ENCODE measurements at regions not wholly inside any gene's neighbourhood (a gene's known extent, or its start where the extent isn't known, plus 50 kb on each side); places are given as distances from the start of the nearest gene placed in this dataset.

GRCh38 chr5:174601946-174602345, 122.4 kb upstream of the MSX2 start:
- ATAC-seq: no peak
- H3K36me3 ChIP-seq (ENCODE audit: insufficient read depth in 1 of 2, low read depth in 1 of 2): no peaks in the 10 kb centered on the region
- peaks cover 0 to 5% (median 4%) of the 10 kb centered on the region in 3 donors for H3K27me3 ChIP-seq (ENCODE audit: insufficient read depth in 3 of 3, low read length in 2 of 3)
- TF ChIP-seq CTCF (IDR thresholded peaks at IDR 0.05): no peak
- H3K4me1 ChIP-seq: no peaks in the 10 kb centered on the region
- DNase-seq: no peak
- H3K4me3 ChIP-seq: no peak overlapping the region
- 64 to 85% (median 84%) methylated on average over 1 of the region's 1 CpG for WGBS, 3 donors
- H3K9me3 ChIP-seq: no peaks in the 10 kb centered on the region
- H3K27ac ChIP-seq: no peak overlapping the region
- intact Hi-C loops (cut with DNase I): no loop called here

- DNase-seq: no peak
- 85 to 90% (median 87%) methylated on average over 3 of the region's 3 CpGs for WGBS, 3 donors
- H3K4me1 ChIP-seq: no peaks in the 10 kb centered on the region
- no peak overlapping the region for H3K4me3 ChIP-seq
- no peak for TF ChIP-seq CTCF (IDR thresholded peaks at IDR 0.05)
- H3K27ac ChIP-seq: no peak overlapping the region
- peaks cover 0 to 13% (median 0%) of the 10 kb centered on the region in 3 donors for H3K27me3 ChIP-seq (ENCODE audit: insufficient read depth in 3 of 3, low read length in 2 of 3)
- intact Hi-C loops (cut with DNase I): no loop called here
- no peaks in the 10 kb centered on the region for H3K36me3 ChIP-seq (ENCODE audit: insufficient read depth in 1 of 2, low read depth in 1 of 2)
- ATAC-seq: no peak
- H3K9me3 ChIP-seq: no peaks in the 10 kb centered on the region
Measured at GRCh38 chr5:174606153-174606552, 118.2 kb upstream of the MSX2 start.

- Histone ChIP-seq H3K4me1 (no peaks in the 10 kb centered on the region), H3K27ac (no peak overlapping the region), H3K4me3 (no peak overlapping the region), H3K9me3 (no peaks in the 10 kb centered on the region), H3K27me3 (ENCODE audit: insufficient read depth in 3 of 3, low read length in 2 of 3) (peaks cover 0 to 13% (median 0%) of the 10 kb centered on the region in 3 donors), H3K36me3 (ENCODE audit: insufficient read depth in 1 of 2, low read depth in 1 of 2) (no peaks in the 10 kb centered on the region)
- intact Hi-C loops (cut with DNase I): no loop called here
- WGBS, 3 donors: 65 to 69% (median 67%) methylated on average over 4 of the region's 4 CpGs
- DNase-seq: no peak
- no peak for TF ChIP-seq CTCF (IDR thresholded peaks at IDR 0.05)
- no peak for ATAC-seq
Measured at GRCh38 chr5:174606646-174607045, 117.7 kb upstream of the MSX2 start.

GRCh38 chr5:174607205-174607604, 117.2 kb upstream of the MSX2 start:
- intact Hi-C loops (cut with DNase I): no loop called here
- DNase-seq: no peak

More at GRCh38 chr5:174607205-174607604, 117.2 kb upstream of the MSX2 start:
- Histone ChIP-seq H3K27me3 (ENCODE audit: insufficient read depth in 3 of 3, low read length in 2 of 3) (peaks cover 0 to 13% (median 0%) of the 10 kb centered on the region in 3 donors), H3K9me3 (no peaks in the 10 kb centered on the region), H3K27ac (no peak overlapping the region), H3K36me3 (ENCODE audit: insufficient read depth in 1 of 2, low read depth in 1 of 2) (no peaks in the 10 kb centered on the region), H3K4me3 (no peak overlapping the region), H3K4me1 (no peaks in the 10 kb centered on the region)
- ATAC-seq: no peak
- no peak for TF ChIP-seq CTCF (IDR thresholded peaks at IDR 0.05)
- 92 to 97% (median 92%) methylated on average over 5 of the region's 5 CpGs for WGBS, 3 donors

Measured in psoas muscle (tissue), 7 donors.